Thyroid gland (tissue), 4 donors: ENCODE measurements at regions not wholly inside any gene's neighbourhood (a gene's known extent, or its start where the extent isn't known, plus 50 kb on each side); places are given as distances from the start of the nearest gene placed in this dataset.

Experiments used
- POLR2A ChIP-seq, 2 donors: fragments of 450-650 bp; IDR thresholded peaks; one replicate each; pipeline ENCODE4 v1.6.1; 2017; ENCODE audit warnings: antibody characterized with exemption in 2 of 2, mild to moderate bottlenecking in 2 of 2, moderate library complexity in 1 of 2
- TF ChIP-seq, protein P1 (sequence below), 6 experiments: fragments of 200-600 bp in 3 of 6; fragments of 450-650 bp in 3 of 6; sonication (generic) in 3 of 6; IDR thresholded peaks; one replicate each; pipeline ENCODE4 v1.5.1; 2016 to 2019; ENCODE audit warnings: antibody characterized with exemption in 6 of 6, mild to moderate bottlenecking in 2 of 6, inconsistent platforms in 1 of 6, moderate library complexity in 1 of 6

GRCh38 chr7:106400923-106401322, 116.1 kb upstream of the NAMPT start:
- TF ChIP-seq, protein P1, sequence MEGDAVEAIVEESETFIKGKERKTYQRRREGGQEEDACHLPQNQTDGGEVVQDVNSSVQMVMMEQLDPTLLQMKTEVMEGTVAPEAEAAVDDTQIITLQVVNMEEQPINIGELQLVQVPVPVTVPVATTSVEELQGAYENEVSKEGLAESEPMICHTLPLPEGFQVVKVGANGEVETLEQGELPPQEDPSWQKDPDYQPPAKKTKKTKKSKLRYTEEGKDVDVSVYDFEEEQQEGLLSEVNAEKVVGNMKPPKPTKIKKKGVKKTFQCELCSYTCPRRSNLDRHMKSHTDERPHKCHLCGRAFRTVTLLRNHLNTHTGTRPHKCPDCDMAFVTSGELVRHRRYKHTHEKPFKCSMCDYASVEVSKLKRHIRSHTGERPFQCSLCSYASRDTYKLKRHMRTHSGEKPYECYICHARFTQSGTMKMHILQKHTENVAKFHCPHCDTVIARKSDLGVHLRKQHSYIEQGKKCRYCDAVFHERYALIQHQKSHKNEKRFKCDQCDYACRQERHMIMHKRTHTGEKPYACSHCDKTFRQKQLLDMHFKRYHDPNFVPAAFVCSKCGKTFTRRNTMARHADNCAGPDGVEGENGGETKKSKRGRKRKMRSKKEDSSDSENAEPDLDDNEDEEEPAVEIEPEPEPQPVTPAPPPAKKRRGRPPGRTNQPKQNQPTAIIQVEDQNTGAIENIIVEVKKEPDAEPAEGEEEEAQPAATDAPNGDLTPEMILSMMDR (IDR thresholded peaks at IDR 0.05), result no peak
- no peak for TF ChIP-seq POLR2A (IDR thresholded peaks at IDR 0.05)
